ENCODE measurements at regions not wholly inside any gene's neighbourhood (a gene's known extent, or its start where the extent isn't known, plus 50 kb on each side); places are given as distances from the start of the nearest gene placed in this dataset.

- TF ChIP-seq CTCF (IDR thresholded peaks at IDR 0.05; ENCODE audit: low read length) (no peak), EZH2phosphoT487 (IDR thresholded peaks at IDR 0.05; ENCODE audit: low read length) (no peak), EZH2 (optimal IDR thresholded peaks at IDR 0.05; ENCODE audit: low read depth, low read length) (no peak)
Observed at GRCh38 chr3:14267976-14268375, 89.4 kb downstream of the LSM3 start.

Data from MM.1S (cell line).